Neural crest cell (in vitro differentiated cells): ENCODE measurements at regions not wholly inside any gene's neighbourhood (a gene's known extent, or its start where the extent isn't known, plus 50 kb on each side); places are given as distances from the start of the nearest gene placed in this dataset.

ENCODE experiments used
- DNase-seq: peaks from one replicate; pipeline ENCODE4 v3.0.0; 2021; ENCODE audit warnings: low read depth, mixed read lengths, low spot score
- H3K27ac Mint-ChIP-seq: one replicate; pipeline ENCODE4 v1.8.0; 2021; ENCODE audit warnings: mild to moderate bottlenecking, mixed read lengths; ENCODE audit not compliant: unreplicated experiment
- H3K27me3 Mint-ChIP-seq: 2 replicates; pipeline ENCODE4 v1.8.0; 2021; ENCODE audit warnings: low read depth, mild to moderate bottlenecking, mixed read lengths
- H3K36me3 Mint-ChIP-seq: 2 replicates; pipeline ENCODE4 v1.8.0; 2021; ENCODE audit warnings: low read depth, mild to moderate bottlenecking, mixed read lengths
- H3K4me1 Mint-ChIP-seq: 2 replicates; pipeline ENCODE4 v1.8.0; 2021; ENCODE audit warnings: mixed read lengths
- H3K4me3 Mint-ChIP-seq: one replicate; pipeline ENCODE4 v1.8.0; 2021; ENCODE audit warnings: mild to moderate bottlenecking, mixed read lengths
- H3K9me3 Mint-ChIP-seq: 2 replicates; pipeline ENCODE4 v1.8.0; 2021; ENCODE audit warnings: mixed read lengths
- TF ChIP-seq, protein P1 (sequence below): fragments of 200-600 bp; sonication (generic); conservative IDR thresholded peaks from 2 replicates; pipeline ENCODE4 v1.5.0; 2021; ENCODE audit warnings: antibody characterized with exemption, mild to moderate bottlenecking

DNA sequence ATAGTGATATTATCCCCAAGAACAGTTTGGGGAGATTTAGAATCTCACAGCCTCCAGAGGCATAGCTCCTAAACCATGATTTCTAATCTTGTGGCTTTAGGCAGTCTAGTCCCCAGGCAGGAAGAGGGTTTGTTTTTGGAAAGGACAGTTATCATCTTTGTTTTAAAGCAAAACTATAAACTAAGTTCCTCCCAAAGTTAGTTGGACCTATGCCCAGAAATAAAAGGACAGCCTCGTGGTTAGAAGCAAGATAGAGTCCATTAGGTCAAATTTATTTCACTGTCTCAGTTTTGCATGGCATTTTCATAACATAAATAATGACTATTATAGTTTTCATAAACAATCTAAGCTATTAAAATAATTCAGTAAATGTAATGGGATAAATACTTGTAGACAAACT lies 120.5 kb downstream of the MAGEC2 start:
- H3K4me3 Mint-ChIP-seq = no peak overlapping the region
- no peak overlapping the region for H3K27ac Mint-ChIP-seq
- no peaks in the 10 kb centered on the region for H3K27me3 Mint-ChIP-seq
- TF ChIP-seq, protein P1, sequence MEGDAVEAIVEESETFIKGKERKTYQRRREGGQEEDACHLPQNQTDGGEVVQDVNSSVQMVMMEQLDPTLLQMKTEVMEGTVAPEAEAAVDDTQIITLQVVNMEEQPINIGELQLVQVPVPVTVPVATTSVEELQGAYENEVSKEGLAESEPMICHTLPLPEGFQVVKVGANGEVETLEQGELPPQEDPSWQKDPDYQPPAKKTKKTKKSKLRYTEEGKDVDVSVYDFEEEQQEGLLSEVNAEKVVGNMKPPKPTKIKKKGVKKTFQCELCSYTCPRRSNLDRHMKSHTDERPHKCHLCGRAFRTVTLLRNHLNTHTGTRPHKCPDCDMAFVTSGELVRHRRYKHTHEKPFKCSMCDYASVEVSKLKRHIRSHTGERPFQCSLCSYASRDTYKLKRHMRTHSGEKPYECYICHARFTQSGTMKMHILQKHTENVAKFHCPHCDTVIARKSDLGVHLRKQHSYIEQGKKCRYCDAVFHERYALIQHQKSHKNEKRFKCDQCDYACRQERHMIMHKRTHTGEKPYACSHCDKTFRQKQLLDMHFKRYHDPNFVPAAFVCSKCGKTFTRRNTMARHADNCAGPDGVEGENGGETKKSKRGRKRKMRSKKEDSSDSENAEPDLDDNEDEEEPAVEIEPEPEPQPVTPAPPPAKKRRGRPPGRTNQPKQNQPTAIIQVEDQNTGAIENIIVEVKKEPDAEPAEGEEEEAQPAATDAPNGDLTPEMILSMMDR = no peak
- no peak for DNase-seq
- peaks cover 8% of the 10 kb centered on the region for H3K9me3 Mint-ChIP-seq
- no peaks in the 10 kb centered on the region for H3K4me1 Mint-ChIP-seq
- peaks cover 3% of the 10 kb centered on the region for H3K36me3 Mint-ChIP-seq

DNA sequence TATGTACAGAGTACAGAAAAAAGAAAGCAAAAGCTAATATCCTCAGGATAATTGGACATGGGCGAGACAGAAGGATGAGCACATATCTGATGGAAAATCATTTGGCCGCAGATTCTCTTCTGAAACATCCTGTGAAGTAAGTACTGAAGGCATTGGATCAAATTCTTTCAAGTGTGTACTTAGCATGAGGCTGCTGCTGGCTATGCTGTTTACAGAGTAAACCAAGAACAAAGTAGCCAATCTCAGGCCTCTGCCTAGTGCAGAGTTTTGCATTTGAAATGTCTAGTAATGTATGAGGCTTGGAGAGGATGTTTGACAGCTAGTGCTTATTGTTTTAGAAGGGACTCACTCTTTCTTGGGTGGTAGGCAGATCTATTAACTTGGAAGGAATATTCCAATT lies 128.5 kb downstream of the MAGEC2 start:
- peaks cover 5% of the 10 kb centered on the region for H3K36me3 Mint-ChIP-seq
- no peaks in the 10 kb centered on the region for H3K4me1 Mint-ChIP-seq
- H3K27me3 Mint-ChIP-seq = no peaks in the 10 kb centered on the region
- TF ChIP-seq, protein P1 = no peak
- no peak overlapping the region for H3K27ac Mint-ChIP-seq
- H3K4me3 Mint-ChIP-seq = no peak overlapping the region
- H3K9me3 Mint-ChIP-seq = peaks cover 20% of the 10 kb centered on the region
- no peak for DNase-seq

DNA sequence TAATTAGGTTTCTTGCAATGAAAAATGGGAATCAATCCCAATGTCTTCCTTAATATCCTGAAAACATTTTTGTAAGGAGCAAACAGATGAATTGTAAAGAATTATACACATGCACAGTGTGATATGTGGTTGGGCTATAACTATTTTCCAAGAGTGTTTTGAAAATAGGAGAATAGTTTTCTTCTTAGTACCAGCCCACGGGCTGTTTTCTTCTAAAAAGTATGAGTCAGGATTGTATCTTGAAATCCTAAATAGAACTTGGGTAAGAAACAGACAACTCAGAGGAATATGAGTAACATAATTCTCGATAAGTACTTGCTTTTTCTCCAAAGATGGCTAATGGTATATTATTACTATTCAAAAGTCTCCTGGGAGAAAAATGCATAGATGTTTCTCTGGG lies 136.7 kb downstream of the MAGEC2 start:
- H3K27me3 Mint-ChIP-seq = no peaks in the 10 kb centered on the region
- peaks cover 10% of the 10 kb centered on the region for H3K9me3 Mint-ChIP-seq

DNA sequence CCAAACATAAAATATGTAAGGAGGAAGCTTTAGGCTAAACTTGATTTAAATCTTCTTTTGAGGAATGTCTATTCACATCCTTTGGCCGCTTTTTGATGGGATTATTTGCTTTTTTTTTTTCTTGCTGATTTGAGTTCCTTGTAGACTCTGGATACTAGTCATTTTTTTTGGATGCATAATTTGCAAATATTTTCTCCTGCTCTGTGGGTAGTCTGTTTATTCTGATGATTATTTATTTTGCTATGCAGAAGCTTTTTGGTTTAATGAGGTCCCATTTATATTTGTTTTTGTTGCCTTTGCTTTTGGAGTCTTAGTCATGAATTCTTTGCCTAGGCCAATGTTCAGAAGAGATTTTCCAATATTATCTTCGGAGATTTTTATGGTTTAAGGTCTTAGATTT lies 144.9 kb downstream of the MAGEC2 start:
- TF ChIP-seq, protein P1 = no peak
- no peak overlapping the region for H3K27ac Mint-ChIP-seq
- DNase-seq = no peak
- peaks cover 2% of the 10 kb centered on the region for H3K36me3 Mint-ChIP-seq
- H3K4me3 Mint-ChIP-seq = no peak overlapping the region
- H3K9me3 Mint-ChIP-seq = peaks cover 3% of the 10 kb centered on the region
- no peaks in the 10 kb centered on the region for H3K27me3 Mint-ChIP-seq
- no peaks in the 10 kb centered on the region for H3K4me1 Mint-ChIP-seq

More for the DNA sequence above, 136.7 kb downstream of the MAGEC2 start:
- H3K4me1 Mint-ChIP-seq = no peaks in the 10 kb centered on the region
- TF ChIP-seq, protein P1 = no peak
- H3K4me3 Mint-ChIP-seq = no peak overlapping the region
- DNase-seq = no peak
- H3K27ac Mint-ChIP-seq = no peak overlapping the region
- no peaks in the 10 kb centered on the region for H3K36me3 Mint-ChIP-seq

DNA sequence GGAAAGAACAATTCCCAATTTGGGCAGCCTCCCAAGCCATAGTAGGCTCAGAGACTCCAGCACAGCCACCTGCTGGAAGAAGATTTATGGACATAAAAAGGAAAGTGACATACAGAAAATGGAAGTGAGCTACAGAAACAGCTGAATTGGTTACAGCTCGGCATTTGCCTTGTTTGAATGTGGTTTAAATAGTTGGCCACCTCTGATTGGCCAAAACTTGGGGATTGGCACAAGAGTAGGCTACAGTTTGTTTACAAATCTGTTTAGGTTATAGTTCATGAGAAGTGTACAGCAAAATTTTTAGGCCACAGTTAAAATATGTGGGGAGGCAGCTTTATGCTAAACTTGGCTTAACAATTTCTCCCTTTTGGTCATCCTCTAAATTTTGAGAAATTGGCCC lies 150.4 kb downstream of the MAGEC1 start:
- TF ChIP-seq, protein P1 = no peak
- Mint-ChIP-seq H3K9me3 (peaks cover 7% of the 10 kb centered on the region), H3K4me3 (no peak overlapping the region), H3K4me1 (no peaks in the 10 kb centered on the region), H3K27ac (no peak overlapping the region), H3K27me3 (no peaks in the 10 kb centered on the region), H3K36me3 (no peaks in the 10 kb centered on the region)
- DNase-seq = no peak

DNA sequence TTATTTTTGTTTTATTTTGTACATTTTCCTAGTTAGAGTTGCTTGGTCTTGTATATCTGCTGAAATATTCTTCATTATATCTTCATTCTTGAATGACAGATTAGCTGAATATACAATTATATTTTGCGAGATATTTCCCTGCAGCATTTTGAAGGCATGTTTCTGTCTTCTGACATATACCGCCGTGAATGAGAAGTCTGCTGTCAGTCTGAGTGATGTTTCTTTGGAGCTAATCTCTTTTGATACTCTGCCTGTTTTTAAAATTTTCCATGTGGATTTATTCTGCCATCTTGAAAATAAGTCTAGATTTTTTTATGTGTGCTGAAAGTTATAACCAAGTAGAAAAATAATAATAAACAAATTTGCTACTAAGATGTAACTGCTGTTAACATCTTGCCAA lies 148.5 kb downstream of the MAGEC1 start:
- Mint-ChIP-seq H3K27ac (no peak overlapping the region), H3K4me3 (no peak overlapping the region), H3K36me3 (no peaks in the 10 kb centered on the region), H3K9me3 (peaks cover 9% of the 10 kb centered on the region), H3K27me3 (no peaks in the 10 kb centered on the region), H3K4me1 (no peaks in the 10 kb centered on the region)
- DNase-seq = no peak
- TF ChIP-seq, protein P1 = no peak
